SK-N-MC (cell line): ENCODE measurements at regions not wholly inside any gene's neighbourhood (a gene's known extent, or its start where the extent isn't known, plus 50 kb on each side); places are given as distances from the start of the nearest gene placed in this dataset.

Source experiments
- EZH2 ChIP-seq: fragments of 200-600 bp; sonication (generic); IDR thresholded peaks from one replicate; pipeline ENCODE4 v1.6.1; 2017; ENCODE audit warnings: antibody characterized with exemption
- FOXP2 ChIP-seq: optimal IDR thresholded peaks from 2 replicates; pipeline ENCODE3; 2011; ENCODE audit warnings: mild to moderate bottlenecking, moderate library complexity; ENCODE audit not compliant: insufficient read depth; ENCODE audit errors: extremely low read length, control extremely low read depth
- POLR2AphosphoS5 ChIP-seq: IDR thresholded peaks from 2 replicates; pipeline ENCODE4 v1.6.1; 2012; ENCODE audit warnings: mild to moderate bottlenecking, low read depth, low read length, borderline replicate concordance

- TF ChIP-seq POLR2AphosphoS5 (no peak), FOXP2 (no peak), EZH2 (no peak)
Observed at GRCh38 chr5:33284681-33285080, 156.1 kb upstream of the TARS1 start.
